CD4-positive, alpha-beta T cell treated with Interleukin-6 for 4 hours (primary cell): ENCODE measurements at regions not wholly inside any gene's neighbourhood (a gene's known extent, or its start where the extent isn't known, plus 50 kb on each side); places are given as distances from the start of the nearest gene placed in this dataset.

Experiments used
- DNase-seq: peaks from one replicate; pipeline ENCODE4 v3.0.0-alpha.2; 2020; ENCODE audit warnings: mixed read lengths

DNA sequence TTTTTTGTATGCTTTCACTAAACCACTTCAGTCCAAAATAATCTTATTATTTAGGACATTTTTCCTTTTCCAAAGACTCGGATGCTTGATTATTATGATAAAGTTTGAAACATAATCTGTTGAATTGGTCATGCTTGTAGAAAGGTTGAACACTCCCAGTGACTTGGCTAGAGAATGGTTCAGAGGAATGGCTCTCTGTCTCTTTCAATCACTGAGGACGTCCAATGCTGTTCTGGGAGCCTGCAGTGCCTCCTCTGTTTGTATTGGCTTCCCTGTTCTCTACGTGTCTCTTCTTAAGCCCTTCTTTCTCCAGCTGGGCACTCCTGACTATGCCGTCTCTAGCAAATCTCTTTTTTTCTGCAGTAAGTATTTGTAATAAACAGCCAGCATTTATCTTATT lies 369.0 kb upstream of the DYNLRB2 start:
- DNase-seq, result no peak

DNA sequence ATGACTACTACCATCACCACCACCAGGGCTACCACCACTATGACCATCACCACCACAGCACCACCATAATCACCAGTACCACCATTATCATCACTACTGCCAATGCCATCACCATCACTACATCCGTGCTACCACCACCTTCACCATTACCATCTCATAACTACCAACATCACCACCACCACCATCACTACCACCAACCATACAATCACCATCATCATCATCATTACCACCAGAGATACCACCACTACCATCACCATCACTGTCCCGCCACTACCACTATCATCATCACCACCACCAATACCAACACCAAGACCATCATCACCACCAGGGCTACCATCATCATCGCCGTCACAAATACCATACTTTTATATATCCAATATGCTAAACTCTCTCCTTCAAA lies 369.6 kb upstream of the DYNLRB2 start:
- no peak for DNase-seq

DNA sequence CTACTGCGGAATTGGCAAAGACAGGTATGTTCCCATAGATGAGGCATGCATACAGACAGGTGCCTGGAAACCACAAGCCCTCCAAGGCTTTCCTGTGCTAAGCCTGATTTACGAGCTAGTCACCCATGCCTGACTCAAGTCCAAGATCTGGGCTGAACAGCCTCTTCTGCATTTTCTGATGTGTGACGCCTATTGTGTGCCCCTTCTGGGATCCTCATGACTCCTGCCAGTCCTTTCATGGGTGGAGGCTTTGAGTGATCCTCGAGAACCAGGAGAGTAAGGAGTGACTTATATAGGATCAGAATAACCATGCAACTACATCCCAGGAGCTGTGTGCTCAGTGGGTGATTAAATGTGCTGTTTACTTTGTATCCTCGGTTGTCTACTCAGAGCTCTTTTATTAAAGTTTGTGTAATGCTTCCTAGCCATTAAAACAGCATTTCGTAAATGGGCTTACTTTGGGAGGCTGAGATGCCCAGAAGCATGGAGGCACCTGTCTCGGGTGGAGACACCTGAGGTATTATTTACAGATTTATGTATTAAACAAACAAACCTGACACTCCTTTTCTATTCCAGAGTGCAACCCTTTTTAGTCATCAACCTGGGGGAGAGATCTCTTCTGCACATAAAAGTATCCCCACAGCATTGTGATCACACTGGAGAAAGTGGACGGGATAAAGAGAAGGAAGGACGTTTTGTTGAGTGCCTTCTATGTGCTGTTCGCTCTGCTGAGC lies 373.0 kb upstream of the DYNLRB2 start:
- DNase-seq, result no peak

DNA sequence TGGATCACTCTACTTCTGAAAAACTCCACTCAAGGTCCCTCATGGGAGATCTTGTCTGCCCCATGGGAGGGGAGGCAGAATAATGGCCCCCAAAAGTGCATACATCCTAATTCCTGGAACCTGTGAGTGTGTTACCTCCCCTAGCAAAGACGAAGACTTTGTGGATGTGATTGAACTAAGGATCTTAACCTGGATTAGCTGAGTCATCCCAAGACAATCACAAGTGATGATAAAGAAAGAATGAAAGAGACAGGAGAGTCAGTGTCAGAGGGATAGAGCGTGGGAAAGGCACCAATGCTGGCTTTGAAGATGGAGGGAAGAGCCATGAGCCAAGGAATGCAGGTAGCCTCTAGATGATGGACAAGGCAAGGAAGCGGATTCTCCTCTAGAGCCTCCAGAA lies 374.7 kb upstream of the DYNLRB2 start:
- no peak for DNase-seq

DNA sequence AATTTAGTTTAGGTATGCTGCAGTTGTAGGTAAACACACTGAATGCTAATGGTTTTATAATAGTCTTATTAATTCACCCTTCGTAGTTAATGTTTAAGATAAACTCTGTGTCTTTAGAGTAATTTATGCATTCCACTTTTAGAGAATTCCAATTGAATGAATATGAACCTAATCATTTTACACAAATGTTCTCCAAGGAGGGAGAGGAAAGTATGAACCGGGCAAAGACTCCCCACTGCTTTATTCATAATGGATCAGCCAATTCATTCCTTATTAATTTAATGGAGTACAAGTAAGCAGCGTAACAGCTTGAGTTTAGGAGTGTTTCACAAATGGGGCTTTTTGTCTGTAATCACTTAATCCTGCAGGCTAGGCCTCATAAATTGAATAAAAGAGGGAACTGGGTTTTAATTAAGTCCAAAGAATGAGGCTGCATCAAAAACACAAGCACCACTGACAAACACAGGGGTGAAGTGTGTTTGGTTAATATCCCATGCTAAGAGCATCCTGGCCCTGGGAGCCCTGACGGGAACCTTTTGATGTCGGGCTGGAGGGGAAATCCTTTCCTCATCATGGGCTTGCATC lies 375.7 kb upstream of the DYNLRB2 start:
- no peak for DNase-seq

DNA sequence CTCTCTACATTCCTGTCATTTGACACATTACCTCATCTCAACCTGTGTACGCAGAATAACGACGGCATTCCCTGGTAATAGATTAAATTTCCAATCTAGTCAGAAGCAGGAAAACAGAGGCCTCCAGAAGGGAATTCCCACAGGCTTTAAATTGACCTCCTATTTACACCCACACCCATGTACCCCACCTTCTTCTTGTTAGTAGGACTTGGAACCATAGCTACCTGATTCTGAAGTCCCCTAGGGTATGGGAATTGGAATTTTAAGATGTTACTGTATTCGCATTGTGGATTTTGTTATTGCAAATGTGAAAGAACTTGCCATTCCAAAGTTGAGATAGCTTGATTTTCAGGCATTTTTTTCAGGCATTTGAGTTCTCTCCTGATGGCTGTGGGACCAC lies 377.5 kb upstream of the DYNLRB2 start:
- DNase-seq, result no peak

DNA sequence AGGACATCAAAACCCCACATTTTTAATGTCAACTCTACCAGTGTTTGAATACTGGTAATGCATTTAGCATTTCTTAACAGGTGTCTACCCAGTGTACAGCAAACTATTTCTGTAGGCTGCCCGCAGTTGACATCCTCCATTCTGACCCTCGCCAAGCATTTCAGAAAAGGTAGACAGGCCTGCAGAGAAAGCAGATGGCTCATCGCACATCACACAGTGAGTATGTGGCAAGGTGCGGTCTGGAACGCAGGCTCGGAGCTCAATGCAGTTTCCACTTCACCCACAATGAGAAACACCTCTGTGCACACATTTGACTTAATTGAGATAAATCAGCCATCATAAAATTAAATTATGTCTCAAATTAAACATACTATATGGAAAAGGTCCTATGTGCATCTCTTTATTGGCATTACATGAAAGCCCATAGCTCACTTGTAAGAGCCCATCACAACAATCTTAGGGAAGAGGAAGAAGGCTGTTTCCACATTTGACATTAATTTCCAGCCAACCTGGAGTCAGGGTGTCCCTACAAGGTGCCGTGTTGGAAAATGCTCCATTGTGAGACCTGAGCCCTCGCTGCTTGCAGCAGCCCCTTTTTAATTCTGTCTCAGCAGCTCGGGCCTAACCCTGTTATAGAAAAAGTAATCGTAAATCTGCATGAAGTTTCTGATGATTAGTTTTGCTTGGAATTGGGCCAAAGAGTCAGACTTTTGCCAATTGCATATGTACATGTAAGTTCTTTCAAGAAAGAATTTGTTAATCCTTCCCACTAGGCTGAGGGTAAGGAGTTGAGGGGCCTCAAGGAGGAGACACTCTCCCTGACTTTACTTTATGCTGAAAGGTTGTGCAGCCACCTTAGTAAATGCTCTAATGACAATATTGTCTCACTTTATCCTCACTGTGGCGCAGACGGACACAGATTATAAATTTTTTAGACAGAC lies 378.7 kb upstream of the DYNLRB2 start:
- DNase-seq, result no peak

DNA sequence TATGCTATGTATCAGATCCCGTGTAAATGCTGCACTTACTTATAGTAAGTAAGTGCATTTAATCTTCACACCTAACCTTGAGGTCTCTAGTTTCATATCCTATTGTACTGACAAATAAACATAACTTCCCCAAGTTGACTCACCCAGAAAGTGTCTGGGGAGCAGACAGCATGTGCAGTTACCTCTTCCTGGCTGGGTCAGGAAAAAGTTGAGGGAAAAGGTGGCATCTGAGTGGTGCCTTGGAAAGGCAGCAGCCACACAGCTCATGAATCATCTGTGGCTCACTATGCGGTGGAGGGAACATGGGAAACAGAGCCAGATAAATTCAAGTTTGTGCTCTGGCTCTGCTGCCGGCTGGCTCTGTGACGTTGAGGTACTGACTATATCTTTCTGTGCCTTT lies 382.0 kb upstream of the DYNLRB2 start:
- no peak for DNase-seq

DNA sequence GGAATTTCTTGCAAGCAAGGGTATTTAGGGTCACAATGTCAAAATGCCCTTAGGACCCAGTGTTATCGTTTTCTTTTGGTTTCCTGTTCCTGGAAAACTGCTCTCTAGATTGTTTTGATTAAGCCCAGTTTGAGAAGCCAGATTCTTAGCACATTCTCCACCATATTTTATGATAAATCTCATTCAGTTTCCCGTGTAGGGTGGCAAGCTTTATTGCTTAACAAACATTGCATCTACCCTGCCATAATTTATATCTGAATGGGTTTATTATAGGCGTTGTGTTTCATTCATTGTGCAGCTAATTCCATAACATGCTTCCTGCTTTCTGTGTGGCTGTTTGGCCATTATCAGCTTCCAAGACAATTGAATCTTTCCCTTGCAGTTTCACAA lies 389.1 kb upstream of the DYNLRB2 start:
- no peak for DNase-seq

DNA sequence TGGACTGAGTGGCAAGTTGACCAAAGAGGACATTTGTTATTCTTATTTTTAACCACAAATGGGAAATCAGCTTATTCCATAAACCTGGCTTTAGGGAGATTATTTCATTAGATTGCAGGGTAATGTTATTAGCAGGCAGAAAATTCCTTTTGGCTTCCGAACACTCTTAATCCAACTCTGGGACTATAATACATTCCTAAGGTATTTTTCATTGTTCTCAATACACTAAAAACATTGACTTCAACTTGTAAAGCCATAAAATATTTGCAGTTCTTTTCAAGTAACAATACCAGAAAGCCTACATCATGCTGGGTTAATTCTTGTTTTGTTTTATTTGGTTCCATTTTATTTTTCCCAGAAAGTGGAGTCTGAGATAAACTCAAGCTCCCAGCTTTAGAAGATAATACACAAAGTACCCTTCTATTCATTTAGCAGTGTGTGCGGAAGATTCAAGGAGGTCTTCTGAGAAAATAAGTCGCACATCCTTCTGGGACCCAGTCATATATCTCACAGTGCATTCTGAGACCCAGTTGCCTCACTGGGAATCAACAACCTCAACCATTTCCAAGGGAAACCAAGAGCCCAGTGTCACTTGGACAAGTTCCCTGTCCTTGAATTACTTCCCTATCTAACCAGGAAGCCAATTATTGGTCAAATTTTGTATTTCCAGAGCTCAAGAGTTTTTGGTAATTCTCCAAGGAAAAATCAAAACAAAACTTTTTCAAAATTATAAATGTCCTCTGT lies 389.6 kb upstream of the DYNLRB2 start:
- DNase-seq, result no peak

DNA sequence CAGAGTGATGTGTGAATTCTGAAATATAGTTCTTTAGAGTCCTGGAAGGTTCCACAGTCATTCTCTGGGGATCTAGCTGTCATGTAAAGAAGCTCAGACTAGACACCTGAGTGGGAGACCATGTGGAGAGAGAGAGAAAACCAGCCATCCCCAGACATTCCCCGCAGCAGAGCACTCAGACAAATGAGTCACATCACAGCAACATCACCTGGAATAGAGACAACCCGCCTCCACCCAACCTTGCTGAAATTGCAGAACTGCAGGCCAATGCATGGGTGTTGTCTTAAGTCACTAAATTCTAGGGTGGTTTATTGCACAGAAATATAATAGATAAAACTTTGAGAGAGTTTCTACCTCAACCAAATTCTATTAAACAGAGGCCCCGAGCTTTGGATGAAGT lies 392.0 kb upstream of the DYNLRB2 start:
- no peak for DNase-seq

DNA sequence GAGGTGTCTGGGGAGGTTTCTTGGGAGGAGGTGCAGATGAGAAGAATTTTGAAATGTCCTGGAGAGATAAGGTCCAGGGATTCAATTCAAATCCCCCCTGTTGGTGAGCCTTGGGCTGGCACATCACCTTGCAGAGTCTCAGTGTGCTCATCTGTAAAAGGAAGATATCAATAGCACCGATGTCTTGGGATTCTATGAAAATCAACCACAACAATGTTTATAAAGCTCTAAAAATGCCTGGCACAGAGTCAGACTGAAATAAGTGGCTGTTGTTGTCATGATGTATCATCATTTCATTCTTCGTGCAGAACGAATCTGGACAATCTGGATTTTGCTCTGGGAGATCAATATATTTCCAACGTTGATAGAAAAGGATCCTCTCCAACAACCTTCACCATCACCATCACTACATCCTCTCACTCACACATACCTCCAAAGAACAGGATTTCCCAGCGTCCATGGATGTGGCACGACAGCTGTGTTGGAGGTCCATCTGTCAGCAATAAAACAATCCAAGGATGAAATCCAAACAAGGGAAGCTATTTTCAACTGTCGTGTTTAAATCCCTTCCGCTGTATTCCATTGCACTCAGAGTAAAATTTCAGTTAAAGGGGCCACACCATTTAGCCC lies 393.7 kb upstream of the DYNLRB2 start:
- no peak for DNase-seq

DNA sequence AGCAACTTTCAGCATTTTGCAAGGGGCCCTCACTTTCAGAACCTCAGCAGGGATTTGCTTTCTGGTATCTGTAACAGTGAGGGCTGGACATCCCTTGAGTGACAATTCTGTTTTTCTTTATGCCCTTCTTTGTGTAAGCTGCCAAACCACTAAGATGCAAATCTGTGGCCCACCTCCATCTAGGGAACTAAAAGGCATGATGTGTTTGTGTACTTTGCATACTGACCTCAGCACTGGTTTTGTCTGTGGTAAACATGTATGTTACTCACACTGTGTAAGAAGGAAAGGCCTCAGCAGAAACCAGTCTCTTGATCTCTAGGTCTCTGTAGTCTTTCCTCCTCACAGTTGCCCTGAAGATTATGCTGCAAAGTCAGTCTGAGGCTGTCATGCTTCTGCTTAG lies 396.6 kb upstream of the DYNLRB2 start:
- DNase-seq, result no peak

DNA sequence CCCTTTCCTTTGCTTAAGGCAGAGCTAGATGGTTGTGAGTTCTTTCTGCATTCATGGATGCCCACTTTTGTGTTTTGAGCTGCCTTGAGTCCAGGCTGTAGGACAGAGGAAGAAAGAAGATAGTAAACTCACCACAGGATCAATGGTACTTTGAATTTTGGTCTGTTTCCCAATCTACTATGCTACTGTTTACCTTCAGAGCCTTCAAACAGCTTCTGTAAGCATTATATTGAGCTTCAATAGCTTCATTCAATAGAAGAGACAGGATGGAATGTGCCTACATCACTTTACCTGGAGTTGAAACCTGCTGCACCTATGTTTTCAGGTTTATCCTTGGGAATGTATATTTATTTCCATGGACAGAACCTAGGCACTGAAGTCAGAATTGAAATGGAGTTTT lies 397.9 kb upstream of the DYNLRB2 start:
- DNase-seq, result no peak

DNA sequence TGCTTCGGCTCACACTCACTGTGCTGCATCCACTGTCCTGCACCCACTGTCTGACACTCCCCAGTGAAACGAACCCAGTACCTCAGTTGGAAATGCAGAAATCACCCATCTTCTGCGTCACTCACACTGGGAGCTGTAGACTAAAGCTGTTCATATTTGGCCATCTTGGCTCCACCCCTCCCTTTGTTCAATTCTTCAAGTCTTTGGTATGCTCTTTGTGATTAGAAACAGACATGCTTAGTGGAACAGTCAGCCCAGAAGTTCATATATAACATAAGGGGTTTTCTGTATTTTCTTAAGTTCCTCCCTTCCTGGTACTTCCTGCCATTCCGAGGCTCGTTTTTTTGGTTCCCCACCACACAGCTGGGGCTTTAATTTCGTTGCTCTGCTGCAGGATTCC lies 398.5 kb upstream of the DYNLRB2 start:
- no peak for DNase-seq

DNA sequence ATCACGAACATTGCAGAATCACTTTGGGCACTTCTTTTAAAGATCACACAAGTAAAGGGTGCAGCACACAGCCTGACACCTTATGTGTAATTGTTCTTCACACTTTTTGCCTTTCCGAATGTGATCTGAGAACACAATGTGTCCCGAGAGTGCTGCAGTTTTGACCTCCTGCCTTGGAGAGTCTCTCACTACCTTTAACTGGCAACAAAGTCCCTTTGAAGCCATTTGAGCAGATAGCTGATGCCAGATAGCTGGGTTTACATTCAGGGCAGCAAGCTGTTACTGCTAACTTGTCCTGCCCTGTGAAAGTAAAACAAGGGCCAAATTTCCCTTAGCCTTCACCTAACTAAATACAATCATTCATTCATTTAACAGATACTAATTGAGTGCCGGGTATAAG lies 411.0 kb upstream of the DYNLRB2 start:
- no peak for DNase-seq

DNA sequence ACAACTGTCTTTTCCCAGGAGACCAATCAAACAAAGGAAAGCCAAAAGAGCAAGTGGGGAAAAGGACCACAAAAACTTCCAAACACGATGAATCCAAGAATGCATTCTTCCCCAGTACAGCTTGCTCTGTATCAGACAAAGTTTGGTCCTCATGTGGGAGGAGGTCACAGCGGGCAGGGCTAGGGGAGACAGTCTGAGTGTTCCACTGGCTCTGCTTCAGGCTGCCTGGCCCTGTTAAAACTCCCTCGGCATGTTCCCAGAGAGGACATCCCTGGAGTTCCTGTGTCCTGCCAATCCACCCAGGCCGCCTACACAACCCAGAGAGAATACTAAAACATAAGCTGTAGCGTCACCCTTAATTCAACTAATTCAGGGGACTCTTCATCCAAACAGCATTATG lies 415.1 kb upstream of the DYNLRB2 start:
- no peak for DNase-seq

DNA sequence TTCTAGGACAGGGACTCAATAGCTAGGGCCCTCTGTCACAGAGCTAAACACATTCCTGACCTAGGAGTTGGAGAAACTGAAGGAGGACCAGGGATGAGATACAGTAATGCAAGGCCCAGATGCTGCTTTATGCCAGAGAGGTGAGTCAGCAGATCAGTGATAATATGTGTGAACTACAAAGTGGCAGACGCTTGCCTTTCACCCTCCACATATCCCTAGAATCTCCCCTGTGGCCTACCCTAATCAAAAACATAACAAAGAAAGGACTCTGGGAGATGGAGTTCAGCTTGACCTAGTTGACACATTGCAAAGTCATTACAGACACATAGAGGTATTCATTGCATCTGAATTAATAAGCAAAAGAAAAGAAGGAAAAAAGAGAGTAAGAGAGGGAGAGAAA lies 417.6 kb upstream of the DYNLRB2 start:
- no peak for DNase-seq

DNA sequence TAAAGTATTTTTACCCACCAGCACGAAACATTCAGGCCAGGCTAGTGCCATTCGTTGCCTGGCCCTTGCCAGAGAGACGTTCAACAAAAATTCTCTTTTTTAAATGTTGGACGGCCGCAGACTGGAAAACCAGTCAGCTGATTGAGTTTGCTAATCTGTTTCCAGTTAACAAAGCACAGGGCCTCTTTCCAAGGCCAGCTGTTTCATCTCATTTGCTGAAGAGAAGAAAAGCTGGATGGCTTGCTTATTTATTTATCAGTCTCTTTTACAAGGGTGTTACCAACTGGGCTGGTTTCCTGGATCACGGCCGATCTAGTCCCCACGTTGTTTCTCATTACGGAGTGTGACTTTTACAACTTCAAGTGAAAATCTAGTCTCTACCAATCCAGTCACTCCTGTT lies 418.7 kb upstream of the DYNLRB2 start:
- no peak for DNase-seq

DNA sequence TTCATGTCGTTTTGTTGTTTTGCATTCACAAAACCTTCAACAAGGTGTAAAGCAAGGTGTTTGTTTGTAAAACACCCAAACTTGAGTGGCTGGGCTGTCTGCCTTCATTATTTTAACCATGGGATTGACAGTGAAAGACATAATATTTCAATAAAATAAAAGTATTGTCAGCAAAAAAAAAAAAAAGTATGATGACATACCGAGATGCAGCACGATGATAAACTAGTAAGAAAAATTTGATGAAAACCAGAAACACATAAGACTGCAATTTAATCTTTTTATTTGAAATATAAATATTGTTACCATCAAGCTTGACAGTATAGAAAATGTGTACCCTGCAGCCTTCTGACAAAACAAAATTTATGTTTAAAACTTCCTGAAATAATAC lies 419.3 kb upstream of the DYNLRB2 start:
- no peak for DNase-seq

DNA sequence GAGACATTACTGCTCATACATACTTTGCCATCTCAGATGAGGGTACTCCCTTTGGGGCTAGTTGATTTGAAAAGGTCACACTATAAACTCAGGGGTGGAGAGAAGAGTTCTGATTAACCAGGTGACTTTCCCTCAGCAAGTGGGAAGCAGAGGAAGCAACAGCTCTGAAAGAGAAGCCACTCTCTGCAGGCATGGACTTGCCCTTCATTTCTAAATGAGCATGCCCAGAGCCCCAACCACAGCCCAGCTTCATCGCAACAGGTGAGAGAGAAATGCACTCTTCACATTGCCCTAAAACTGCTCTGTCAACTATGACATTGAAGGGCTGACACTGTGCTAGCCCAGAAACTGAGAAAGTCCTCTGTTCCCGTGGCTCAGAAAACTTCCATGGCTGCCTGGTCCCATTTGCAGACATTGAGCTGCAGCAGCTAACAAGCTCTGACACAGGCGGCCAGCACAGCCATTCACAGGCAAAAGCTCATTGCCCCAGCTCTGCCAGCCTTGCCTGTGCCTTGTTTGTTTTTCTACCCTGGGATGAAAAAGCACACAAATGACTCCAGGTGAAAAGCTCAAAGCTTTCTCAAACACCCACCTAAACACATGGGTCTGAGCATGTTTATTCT lies 419.8 kb upstream of the DYNLRB2 start:
- no peak for DNase-seq

DNA sequence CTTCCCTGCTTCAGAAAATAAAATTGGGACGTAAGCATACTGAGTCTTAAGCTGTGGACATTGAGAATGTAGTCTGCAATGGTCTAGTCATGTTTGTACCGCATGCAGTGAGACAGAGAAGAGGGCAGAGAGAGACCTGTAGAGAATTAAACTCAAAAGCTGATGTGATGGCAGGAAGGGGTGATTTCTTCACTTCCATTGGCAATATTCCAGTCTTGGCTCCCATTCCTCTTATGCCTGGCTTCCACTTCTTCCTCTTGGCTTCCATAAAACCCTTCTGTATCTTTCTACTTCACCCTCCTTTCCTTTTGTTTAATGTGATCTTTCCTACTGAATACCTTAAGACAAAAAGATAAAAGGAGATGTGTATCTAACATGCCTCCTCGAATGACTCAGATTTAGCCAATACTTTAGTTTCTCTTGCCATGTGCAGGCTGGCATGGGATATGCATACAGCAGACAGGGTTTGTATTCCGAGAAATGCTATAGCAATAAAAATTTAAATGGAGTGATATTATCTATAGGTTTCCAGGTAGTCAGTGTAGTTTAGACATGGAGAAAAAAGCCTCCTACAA lies 423.1 kb upstream of the DYNLRB2 start:
- no peak for DNase-seq
